ENCODE measurements at regions not wholly inside any gene's neighbourhood (a gene's known extent, or its start where the extent isn't known, plus 50 kb on each side); places are given as distances from the start of the nearest gene placed in this dataset.
"Not testable (repeated sequence)": the region's sequence is repeated elsewhere in the genome, so short reads cannot be mapped to it uniquely, and the experiment has no call there.

- TF ChIP-seq E2F4 (CRISPR knock-in tag; IDR thresholded peaks at IDR 0.05; ENCODE audit: borderline replicate concordance, low read depth): no peak
- TF ChIP-seq AR (CRISPR knock-in tag; IDR thresholded peaks at IDR 0.05): no peak
- no peak for TF ChIP-seq ZNF512 (CRISPR knock-in tag; IDR thresholded peaks at IDR 0.05; ENCODE audit: borderline replicate concordance)
These were observed 1375.9 kb upstream of the RAG2 start (continued) for GRCh38 chr11:37973941-37974340.

- Mint-ChIP-seq H3K4me1 (no peaks in the 10 kb centered on the region), H3K27ac (no peak overlapping the region), H3K27me3 (ENCODE audit: low read depth) (no peaks in the 10 kb centered on the region; the same call in 1 of the 2 replicates), H3K4me3 (no peak overlapping the region), H3K9me3 (peaks cover 72% of the 10 kb centered on the region), H3K36me3 (peaks cover 55% of the 10 kb centered on the region)
- ChIA-PET CTCF (no interaction called here), POLR2A (no interaction called here)
- DNase-seq (ENCODE audit: low spot score): no peak
- no peak for ATAC-seq
- TF ChIP-seq AR (CRISPR knock-in tag; IDR thresholded peaks at IDR 0.05) (no peak), USF2 (CRISPR knock-in tag; IDR thresholded peaks at IDR 0.05) (no peak), GRHL2 (CRISPR knock-in tag; IDR thresholded peaks at IDR 0.05; ENCODE audit: insufficient replicate concordance, severe bottlenecking) (no peak), ZNF121 (CRISPR knock-in tag; IDR thresholded peaks at IDR 0.05) (no peak), USF1 (CRISPR knock-in tag; IDR thresholded peaks at IDR 0.05) (no peak), FOXJ3 (CRISPR knock-in tag; IDR thresholded peaks at IDR 0.05; ENCODE audit: borderline replicate concordance) (no peak), MLX (CRISPR knock-in tag; IDR thresholded peaks at IDR 0.05) (no peak)
These were observed 1374.7 kb upstream of the RAG2 start for GRCh38 chr11:37972691-37973090.

GRCh38 chr11:37969336-37969735 lies 1371.3 kb upstream of the RAG2 start:
- H3K27me3 Mint-ChIP-seq (ENCODE audit: low read depth); CTCF ChIA-PET; ATAC-seq; H3K4me1 Mint-ChIP-seq; H3K27ac Mint-ChIP-seq; H3K4me3 Mint-ChIP-seq; DNase-seq (ENCODE audit: low spot score); POLR2A ChIA-PET: not testable (repeated sequence)
- Mint-ChIP-seq H3K9me3 (peaks cover 84% of the 10 kb centered on the region), H3K36me3 (peaks cover 71% of the 10 kb centered on the region)

All from WTC11 (cell line).